Muscle of leg (tissue), 3 donors: ENCODE measurements at regions not wholly inside any gene's neighbourhood (a gene's known extent, or its start where the extent isn't known, plus 50 kb on each side); places are given as distances from the start of the nearest gene placed in this dataset.
A peak's percentile ranks its signal among the peaks of the same experiment; 100 is the strongest.

ENCODE experiments used
- DNase-seq: peaks from one replicate; pipeline ENCODE4 v3.0.0; 2013
- H3K27ac ChIP-seq: one replicate; pipeline ENCODE4 v1.5.1; 2013; ENCODE audit warnings: mild to moderate bottlenecking, low read length, control low read depth
- H3K27me3 ChIP-seq: one replicate; pipeline ENCODE4 v1.6.1; 2013; ENCODE audit warnings: low read length; ENCODE audit not compliant: control insufficient read depth, insufficient read depth
- H3K36me3 ChIP-seq: one replicate; pipeline ENCODE4 v1.6.1; 2013; ENCODE audit warnings: low read length; ENCODE audit not compliant: control insufficient read depth, insufficient read depth
- H3K4me1 ChIP-seq: one replicate; pipeline ENCODE4 v1.6.1; 2013; ENCODE audit warnings: low read length; ENCODE audit not compliant: control insufficient read depth, insufficient read depth
- H3K4me3 ChIP-seq: one replicate; pipeline ENCODE4 v1.5.1; 2013; ENCODE audit warnings: low read length, control low read depth
- H3K9me3 ChIP-seq: replicated peaks from 2 replicates; pipeline ENCODE4 v1.6.1; 2013; ENCODE audit warnings: low read depth, low read length; ENCODE audit not compliant: control insufficient read depth
- WGBS: methylation state at CpG from one replicate; pipeline ENCODE4 v1.1.5; 2013; ENCODE audit warnings: missing lambda C conversion rate; ENCODE audit not compliant: insufficient coverage; 5-methylcytosine and 5-hydroxymethylcytosine counted together

DNA sequence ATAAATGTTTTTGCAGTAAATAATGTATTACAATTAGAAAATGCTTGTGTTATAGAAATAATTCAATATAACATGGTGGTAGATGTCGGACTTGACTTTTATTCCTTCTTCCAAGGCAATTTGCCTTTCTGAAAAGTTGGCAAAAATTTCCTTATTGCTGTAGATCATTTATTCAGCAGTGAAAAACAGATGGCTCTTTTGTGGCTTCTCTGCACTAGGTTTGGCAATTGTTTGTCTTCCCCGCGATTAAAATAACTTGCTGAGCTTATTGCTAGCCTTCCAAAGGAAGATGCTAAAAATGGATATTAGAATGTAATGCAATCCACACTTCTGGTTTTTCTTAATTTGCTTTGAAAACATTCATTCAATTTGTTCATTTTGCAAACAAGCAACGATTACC lies 1977.9 kb upstream of the ADGRL3 start:
- DNase-seq = peak; percentile 19
- WGBS = no CpG with 5 or more reads among the region's 4 CpGs

DNA sequence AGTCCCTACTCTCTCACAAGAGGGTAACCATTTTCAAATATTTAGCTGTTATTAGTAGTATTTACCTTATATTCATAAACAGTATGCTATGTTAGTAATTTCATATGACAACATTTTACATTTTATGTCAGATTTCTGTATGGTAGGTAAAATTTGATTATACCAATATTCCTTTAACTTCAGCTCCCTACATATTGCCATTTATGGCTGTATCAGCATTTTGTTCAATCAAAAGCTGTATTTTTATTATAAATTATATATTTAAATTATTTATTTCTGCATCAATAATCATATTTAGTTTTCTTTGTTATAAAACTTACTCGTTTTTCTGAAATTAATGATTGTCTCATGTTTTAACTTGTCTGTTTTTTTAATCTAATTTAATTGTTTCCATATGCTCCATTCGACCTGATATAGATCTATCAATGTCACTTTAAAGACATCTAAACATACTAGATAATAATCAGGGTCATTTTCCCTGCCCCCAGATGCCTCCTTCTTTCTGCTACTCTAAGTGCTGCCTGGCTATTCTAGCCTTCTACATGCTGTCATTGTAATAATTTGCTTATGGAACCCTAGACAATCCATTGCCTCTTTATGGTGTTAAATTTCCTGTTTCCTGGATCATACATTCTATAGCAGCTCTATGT lies 1976.7 kb upstream of the ADGRL3 start:
- Histone ChIP-seq H3K4me1 (no peaks in the 10 kb centered on the region), H3K4me3 (no peak overlapping the region), H3K27ac (no peak overlapping the region), H3K36me3 (no peaks in the 10 kb centered on the region), H3K27me3 (no peaks in the 10 kb centered on the region), H3K9me3 (no peaks in the 10 kb centered on the region)
- no peak for DNase-seq
- no CpG with 5 or more reads among the region's 2 CpGs for WGBS

More for the DNA sequence above, 1977.9 kb upstream of the ADGRL3 start:
- no peaks in the 10 kb centered on the region for H3K36me3 ChIP-seq
- H3K4me1 ChIP-seq = no peaks in the 10 kb centered on the region
- no peak overlapping the region for H3K4me3 ChIP-seq
- no peak overlapping the region for H3K27ac ChIP-seq
- no peaks in the 10 kb centered on the region for H3K27me3 ChIP-seq
- no peaks in the 10 kb centered on the region for H3K9me3 ChIP-seq

DNA sequence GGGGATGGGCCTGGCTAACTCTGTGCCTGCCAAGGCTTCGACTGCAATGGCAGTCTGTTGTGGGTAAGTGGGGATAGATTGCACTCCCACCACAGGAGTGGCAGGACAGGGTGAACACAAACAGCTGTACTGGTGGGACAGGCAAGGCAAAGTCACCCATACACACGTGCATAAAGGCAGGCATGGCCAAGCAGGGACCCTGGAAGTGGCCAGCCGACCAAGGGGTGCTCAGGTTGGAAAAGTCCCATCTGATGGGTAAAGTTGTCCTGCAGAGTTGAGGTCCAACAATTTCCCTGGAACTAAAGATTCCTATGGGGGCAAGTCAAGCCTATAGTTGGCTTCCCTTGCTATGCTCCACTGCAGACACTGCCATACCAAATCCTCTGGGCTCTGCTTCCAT lies 1961.9 kb upstream of the ADGRL3 start:
- WGBS = 72% methylated on average over 3 of the region's 3 CpGs
- peaks cover 18% of the 10 kb centered on the region for H3K9me3 ChIP-seq
- no peaks in the 10 kb centered on the region for H3K27me3 ChIP-seq
- DNase-seq = no peak
- no peak overlapping the region for H3K27ac ChIP-seq
- H3K4me1 ChIP-seq = no peaks in the 10 kb centered on the region
- H3K36me3 ChIP-seq = no peaks in the 10 kb centered on the region
- no peak overlapping the region for H3K4me3 ChIP-seq

DNA sequence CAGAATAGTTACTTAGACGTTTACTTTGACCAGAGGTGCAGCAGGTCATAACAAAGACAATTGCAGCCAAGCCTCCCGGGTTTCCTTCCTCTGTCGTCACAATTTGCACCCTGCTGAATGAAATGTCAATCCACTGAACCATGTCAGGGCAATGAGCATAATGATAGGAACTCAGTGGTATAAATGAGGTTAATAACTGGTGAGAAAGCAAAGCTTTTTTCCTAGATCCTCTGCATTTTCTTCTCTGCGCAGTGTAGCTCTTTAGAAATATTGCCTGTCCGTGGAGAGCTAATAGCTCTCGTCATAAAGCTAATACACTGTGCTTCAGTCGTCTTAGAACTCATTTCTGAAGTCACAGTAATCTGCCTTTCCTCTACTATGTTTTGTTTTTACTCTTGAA lies 1960.1 kb upstream of the ADGRL3 start:
- Histone ChIP-seq H3K4me1 (no peaks in the 10 kb centered on the region), H3K36me3 (no peaks in the 10 kb centered on the region), H3K9me3 (peaks cover 15% of the 10 kb centered on the region), H3K27me3 (no peaks in the 10 kb centered on the region), H3K27ac (no peak overlapping the region), H3K4me3 (no peak overlapping the region)
- DNase-seq = no peak
- WGBS = 27% methylated on average over 2 of the region's 7 CpGs

DNA sequence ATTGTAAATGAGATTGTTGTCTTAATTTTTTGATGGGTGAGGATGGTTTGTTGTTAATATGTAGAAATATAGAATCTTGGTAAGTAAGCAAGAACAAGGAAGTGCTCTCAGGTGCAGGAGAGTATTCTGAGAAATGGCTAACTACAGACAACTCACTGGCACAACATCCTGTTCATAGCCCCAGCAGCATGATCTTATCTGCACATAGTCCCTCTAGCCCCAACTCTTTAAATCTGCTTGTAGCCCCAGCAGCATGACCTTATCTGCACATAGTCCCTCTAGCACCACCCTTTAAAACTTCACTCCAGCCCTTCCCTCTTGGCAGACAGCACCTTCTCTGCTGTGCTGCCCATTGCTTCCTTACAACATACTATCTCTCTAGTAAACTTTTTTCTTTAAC lies 1957.1 kb upstream of the ADGRL3 start:
- Histone ChIP-seq H3K27me3 (no peaks in the 10 kb centered on the region), H3K4me1 (no peaks in the 10 kb centered on the region), H3K36me3 (no peaks in the 10 kb centered on the region), H3K9me3 (peaks cover 7% of the 10 kb centered on the region), H3K27ac (no peak overlapping the region), H3K4me3 (no peak overlapping the region)
- DNase-seq = no peak

DNA sequence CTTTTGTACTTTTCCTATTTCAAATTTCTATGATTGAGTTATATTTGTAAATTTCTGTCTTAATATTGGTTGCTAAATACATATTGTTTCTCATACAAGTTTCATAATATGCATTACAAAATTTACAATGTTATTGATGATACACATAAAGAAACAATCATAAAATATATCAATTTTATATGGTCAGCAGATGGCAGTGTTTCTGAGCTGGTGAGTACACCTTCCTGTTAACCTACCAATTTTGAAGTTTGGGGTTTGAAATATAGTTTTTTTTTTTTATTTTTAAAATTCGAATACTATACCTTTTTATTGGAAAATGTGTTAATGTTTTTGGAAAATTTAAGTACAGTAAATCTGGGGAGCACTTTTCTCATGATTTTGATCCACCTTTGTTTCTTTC lies 1953.1 kb upstream of the ADGRL3 start:
- WGBS = no CpG with 5 or more reads among the region's 1 CpG
- Histone ChIP-seq H3K27me3 (no peaks in the 10 kb centered on the region), H3K4me3 (no peak overlapping the region), H3K27ac (no peak overlapping the region), H3K9me3 (peaks cover 2% of the 10 kb centered on the region), H3K4me1 (no peaks in the 10 kb centered on the region), H3K36me3 (no peaks in the 10 kb centered on the region)
- DNase-seq = peak; percentile 7

DNA sequence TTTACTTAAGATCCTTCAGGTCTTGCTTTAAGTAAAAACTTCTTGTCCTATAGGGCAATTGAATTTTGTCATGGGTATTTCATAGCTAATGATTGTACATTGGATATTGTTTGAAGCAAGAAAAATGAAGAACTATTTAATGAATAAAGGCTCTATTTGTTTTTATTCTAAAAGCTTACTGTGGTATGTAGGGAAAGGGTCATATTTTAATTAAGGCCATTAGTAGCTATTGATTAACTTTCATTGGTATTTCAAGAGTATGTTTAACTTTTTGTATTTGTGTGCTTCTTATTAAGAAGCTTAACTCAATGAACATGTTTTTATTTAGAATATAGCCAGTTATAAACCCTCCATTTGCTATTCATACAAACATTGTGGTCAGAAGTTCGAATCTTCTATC lies 1951.8 kb upstream of the ADGRL3 start:
- H3K27ac ChIP-seq = no peak overlapping the region
- WGBS = no CpG with 5 or more reads among the region's 1 CpG
- no peak overlapping the region for H3K4me3 ChIP-seq
- H3K9me3 ChIP-seq = no peaks in the 10 kb centered on the region
- H3K36me3 ChIP-seq = no peaks in the 10 kb centered on the region
- no peaks in the 10 kb centered on the region for H3K4me1 ChIP-seq
- no peaks in the 10 kb centered on the region for H3K27me3 ChIP-seq
- DNase-seq = no peak

DNA sequence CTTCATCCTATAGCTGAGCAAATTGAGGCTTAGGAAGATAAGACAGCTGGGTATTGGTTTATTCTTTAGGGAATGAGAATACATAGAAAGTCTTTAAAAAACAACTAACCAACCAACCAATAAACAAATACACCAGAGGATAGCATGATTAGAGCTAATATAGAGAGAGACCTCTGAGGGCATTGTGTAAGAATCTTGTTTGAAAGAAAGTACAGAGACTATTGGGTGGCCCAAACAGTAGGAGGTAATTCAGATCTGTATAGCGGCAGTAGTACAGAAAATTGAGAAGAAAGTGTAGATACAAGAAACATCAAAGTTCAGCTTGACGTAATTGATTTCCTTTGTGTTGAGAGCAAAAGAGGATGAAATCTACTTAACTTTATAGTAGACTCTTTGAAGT lies 1951.0 kb upstream of the ADGRL3 start:
- Histone ChIP-seq H3K27me3 (no peaks in the 10 kb centered on the region), H3K36me3 (no peaks in the 10 kb centered on the region), H3K4me3 (no peak overlapping the region), H3K4me1 (no peaks in the 10 kb centered on the region), H3K9me3 (no peaks in the 10 kb centered on the region), H3K27ac (no peak overlapping the region)
- DNase-seq = no peak
- 83% methylated on average over 1 of the region's 2 CpGs for WGBS

DNA sequence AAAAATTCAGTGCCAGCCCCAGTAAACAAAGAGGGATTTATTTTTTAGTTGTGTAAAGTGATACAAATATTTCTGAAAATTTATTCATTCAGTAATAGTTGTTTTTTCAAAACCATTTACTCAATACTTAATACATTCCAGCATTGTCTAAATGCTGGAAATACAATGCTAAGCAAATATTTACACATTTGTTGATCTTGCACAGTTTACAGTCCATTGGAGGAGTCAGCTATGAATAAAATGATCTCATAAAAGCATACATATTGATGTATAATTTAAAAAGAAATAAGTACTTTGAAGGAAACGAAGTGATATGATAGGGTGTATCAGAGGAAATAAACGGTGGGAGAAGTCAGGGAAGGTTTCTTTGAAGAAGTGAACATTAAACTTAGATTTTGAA lies 1942.1 kb upstream of the ADGRL3 start:
- H3K27me3 ChIP-seq = no peaks in the 10 kb centered on the region
- H3K4me1 ChIP-seq = no peaks in the 10 kb centered on the region
- no peak overlapping the region for H3K27ac ChIP-seq
- WGBS = no CpG with 5 or more reads among the region's 2 CpGs
- DNase-seq = no peak
- no peaks in the 10 kb centered on the region for H3K36me3 ChIP-seq
- H3K4me3 ChIP-seq = no peak overlapping the region
- no peaks in the 10 kb centered on the region for H3K9me3 ChIP-seq

DNA sequence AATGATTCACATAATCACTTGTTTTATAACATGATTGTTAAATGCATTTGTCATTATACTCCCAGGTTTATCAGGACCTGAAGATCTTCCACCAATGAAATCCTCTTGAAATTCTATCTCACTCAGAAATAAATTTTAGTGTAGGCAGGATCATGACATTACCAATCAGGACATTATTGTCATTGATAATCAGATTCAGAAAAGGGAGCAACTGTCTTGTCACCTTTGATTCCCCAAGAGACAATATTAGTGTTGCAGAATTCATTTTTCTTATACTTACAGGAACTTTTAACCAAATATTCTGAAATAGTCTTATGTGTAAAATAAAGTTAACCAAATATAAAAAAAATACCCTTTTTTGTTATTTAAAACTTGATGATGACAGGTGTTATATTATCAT lies 1892.5 kb upstream of the ADGRL3 start:
- no peak for DNase-seq
- Histone ChIP-seq H3K4me1 (no peaks in the 10 kb centered on the region), H3K9me3 (no peaks in the 10 kb centered on the region), H3K27ac (no peak overlapping the region), H3K27me3 (no peaks in the 10 kb centered on the region), H3K36me3 (no peaks in the 10 kb centered on the region), H3K4me3 (no peak overlapping the region)

DNA sequence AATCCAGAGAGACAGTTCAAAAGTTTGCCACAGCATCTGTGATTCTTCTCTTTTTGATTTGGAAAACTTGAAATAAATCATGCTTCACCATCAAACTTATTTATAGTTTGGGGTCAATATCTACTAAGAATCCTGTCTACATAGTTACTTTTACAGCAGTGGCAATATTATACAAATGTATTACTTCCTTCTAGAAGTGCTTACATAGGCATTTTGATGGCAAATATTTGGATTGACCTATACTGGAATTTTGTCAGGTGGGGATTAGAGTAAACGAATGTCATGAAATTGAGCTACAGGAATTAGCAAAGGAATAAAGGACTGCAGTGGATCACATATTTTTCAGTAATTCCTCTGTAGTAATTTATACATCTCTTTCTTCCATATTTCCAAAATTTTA lies 1885.5 kb upstream of the ADGRL3 start:
- H3K9me3 ChIP-seq = no peaks in the 10 kb centered on the region
- no peak for DNase-seq
- no peaks in the 10 kb centered on the region for H3K27me3 ChIP-seq
- no peak overlapping the region for H3K27ac ChIP-seq
- no peaks in the 10 kb centered on the region for H3K36me3 ChIP-seq
- H3K4me3 ChIP-seq = no peak overlapping the region
- H3K4me1 ChIP-seq = no peaks in the 10 kb centered on the region
- WGBS = no CpG with 5 or more reads among the region's 1 CpG
